HG02981 (cell line): ENCODE measurements at regions not wholly inside any gene's neighbourhood (a gene's known extent, or its start where the extent isn't known, plus 50 kb on each side); places are given as distances from the start of the nearest gene placed in this dataset.
"Not testable (repeated sequence)": the region's sequence is repeated elsewhere in the genome, so short reads cannot be mapped to it uniquely, and the experiment has no call there.

ENCODE experiments used
- ATAC-seq: cut with Tn5 transposase; IDR thresholded peaks from one replicate; pipeline ENCODE4 v1.9.1; 2021; ENCODE audit warnings: mild to moderate bottlenecking, moderate library complexity; ENCODE audit not compliant: unreplicated experiment

DNA sequence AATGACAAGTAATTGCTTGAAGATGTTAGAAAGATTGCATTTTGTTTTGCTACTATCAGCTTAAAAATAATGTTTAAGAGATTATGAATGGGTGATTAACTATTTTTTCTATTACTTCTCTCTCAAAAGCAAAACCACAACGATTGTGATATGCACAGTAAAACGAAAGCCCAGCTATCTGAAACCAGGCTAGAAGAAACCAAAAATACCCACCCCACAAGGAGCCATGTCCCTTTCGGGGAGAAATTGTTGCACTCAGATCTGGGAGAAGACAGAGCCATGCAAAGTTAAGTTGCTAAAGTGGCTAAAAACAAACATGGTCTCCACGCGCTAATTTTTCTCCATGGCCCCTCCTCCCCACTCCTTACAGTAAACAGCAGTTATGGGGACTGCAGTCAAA is 173.6 kb downstream of the RPS24 start:
- ATAC-seq, result no peak

- no peak for ATAC-seq
Observed at GRCh38 chr10:78207776-78208175, 174.1 kb downstream of the RPS24 start.

DNA sequence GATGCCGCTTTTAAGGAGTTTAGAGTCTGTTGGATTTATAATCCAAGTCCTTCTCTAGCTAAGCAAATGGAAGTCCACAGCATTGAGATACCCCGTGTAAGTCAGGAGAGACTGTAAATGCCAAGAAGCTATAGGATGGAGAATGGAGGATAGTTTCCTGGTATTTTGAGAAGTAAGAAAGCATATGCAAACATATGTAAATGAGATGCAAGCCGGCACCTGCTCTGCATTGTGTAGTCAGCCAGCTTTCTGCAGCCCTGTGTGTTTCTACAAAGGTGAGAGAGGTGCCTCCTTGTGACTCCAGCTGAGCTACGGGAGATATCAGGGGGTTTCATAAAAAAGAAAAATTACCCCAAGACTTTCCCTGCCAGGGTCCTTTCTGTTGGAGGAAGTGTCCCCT is 176.3 kb downstream of the RPS24 start:
- ATAC-seq, result no peak

GRCh38 chr10:78210548-78210947 is 176.9 kb downstream of the RPS24 start:
- ATAC-seq, result no peak

DNA sequence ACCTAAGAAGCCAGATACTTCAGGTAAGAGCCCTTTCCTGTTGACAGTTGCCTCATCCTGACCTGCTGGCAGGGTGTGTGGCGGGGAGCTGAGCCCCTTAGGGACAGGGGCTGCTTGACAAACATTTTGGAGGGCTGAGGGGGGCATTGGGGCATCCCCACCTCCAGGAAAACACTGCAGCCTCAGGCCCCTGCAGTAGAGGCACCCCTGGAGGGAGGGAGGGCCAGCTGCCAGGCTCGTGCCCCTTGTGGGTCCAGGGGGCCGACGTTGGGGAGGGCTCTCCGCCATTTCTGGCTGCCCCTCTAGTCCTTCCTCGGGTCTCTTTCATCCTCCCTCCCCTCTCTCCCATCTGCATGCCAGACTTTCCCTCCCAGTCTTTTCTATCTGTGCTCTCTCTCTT is 177.3 kb downstream of the RPS24 start:
- no peak for ATAC-seq

- ATAC-seq, result no peak
Observed at GRCh38 chr10:78211561-78212051, 177.9 kb downstream of the RPS24 start.

DNA sequence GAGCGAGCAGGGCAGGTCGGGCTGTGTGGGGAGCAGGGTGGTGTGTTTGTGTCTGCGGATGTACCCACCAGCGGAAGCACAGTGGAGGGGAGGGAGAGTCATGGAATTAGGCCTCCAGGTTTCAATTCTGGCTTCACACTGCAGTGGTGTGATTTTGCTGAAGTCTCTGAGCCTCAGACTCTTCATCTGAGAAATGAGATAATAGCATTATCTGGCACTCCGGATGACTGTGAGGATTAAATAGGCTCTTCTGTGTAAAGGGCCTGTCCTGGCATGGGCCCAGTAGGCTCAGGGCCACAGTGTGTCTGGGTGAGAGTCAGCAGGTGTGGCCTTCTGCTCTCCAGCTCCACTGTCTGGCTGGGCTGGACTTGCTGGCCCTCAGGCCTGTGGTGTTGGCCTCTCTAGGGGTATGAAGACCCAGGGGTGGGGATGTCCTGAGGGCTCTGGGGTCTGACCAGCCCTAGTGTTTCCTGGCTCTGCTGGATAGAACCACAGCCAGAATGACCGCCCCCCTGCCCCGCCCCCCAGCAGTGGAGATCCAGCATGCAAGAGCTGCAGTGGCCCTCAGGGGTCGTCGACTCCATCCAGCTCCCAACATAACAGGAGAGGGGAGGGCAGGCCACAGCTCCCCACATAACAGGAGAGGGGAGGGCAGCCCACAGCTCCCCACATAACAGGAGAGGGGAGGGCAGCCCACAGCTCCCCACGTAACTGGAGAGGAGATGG is 178.6 kb downstream of the RPS24 start:
- ATAC-seq, result no peak

DNA sequence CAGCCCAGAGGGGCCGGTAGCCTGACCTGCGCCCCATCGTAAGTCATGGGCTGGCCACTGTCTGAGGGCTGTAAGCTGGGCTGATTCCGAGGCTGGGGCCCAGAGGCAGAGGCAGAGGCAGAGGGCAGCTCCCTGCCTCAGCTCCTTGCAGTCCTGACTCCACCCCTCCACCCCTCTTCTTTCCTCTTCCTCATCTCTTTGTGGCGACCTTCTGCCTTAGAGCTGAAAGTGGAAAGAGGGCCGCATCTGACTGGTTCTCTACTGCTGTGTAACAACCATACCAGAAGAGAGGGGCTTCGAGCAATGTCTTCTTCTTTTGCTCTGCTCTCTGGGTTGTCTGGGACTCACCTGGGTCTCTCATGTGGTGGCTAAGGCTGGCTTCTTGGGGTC is 179.1 kb downstream of the RPS24 start:
- ATAC-seq, result no peak

- ATAC-seq, result no peak
Observed at GRCh38 chr10:78214955-78215354, 181.3 kb downstream of the RPS24 start.

DNA sequence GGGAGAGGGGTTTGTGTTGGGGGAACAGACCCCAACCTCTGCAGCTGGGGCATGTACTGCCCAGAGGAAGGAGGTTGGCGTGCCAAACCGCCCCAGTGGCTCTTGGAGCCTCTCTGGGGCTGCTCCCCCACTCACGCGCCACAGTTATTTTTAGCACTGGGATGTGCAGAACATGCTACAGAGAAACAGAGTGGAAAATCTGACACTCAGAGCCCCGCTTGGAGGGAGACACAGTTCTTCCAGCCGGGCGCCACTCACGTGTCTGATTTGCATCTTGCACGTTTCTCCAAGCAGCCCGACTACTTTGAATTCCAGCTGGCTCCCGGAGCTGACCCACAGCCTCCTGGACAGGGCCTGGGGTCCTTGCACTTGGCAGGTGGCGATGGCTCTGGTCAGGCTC is 182.0 kb downstream of the RPS24 start:
- ATAC-seq, result no peak

DNA sequence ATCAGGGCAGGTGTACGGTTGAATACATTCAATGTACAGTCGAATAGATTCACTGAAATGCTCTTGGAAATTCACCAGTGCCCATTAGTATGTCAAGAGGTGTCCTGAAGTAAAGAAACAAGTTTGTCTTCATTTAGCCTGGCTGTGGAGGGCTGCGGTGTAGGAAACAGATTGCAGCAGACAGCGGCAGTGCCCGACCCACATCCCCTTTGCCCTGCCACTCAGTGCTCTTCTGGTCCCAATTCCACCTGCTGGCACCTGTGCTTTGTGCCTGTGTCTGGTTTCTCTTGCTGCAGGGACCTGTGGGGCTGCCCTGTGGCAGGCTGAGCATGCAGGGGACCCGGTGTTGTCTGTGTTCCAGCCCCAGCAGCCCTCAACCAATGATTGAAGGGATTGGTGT is 183.7 kb downstream of the RPS24 start:
- ATAC-seq, result no peak

DNA sequence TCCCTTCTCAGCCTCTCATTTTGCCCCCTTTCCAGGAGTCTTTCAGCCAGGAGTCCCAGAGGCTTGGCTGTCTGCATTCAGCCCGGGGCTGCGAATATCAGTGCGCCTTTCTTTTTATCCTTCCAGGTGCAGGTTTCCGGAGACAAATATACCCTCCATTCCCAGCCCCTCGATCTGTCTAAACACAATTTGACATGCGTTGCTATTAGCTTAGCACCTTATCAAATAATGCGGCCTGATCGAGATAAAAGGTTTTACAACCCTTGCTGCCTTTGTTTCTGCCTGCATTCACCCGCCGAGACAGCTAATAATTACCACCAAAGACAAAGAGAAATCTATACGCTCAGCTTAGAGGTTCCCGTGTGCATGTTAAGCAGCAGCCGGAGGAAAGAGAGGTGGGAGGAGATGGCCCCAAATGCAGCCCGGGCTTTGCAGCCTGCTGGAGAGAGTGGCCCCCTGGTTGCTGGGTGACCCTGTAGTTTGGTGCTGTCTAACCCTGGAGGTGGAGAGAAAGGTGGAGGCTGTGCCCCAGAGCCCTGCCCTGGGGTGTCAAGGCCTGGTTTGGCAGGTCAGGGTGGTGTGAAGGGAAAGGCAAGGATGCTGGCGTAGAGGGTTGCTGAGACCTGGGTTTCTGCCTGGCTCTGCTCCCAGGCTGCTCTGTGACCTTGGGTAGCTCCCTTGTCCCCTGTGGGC is 185.3 kb downstream of the RPS24 start:
- no peak for ATAC-seq

DNA sequence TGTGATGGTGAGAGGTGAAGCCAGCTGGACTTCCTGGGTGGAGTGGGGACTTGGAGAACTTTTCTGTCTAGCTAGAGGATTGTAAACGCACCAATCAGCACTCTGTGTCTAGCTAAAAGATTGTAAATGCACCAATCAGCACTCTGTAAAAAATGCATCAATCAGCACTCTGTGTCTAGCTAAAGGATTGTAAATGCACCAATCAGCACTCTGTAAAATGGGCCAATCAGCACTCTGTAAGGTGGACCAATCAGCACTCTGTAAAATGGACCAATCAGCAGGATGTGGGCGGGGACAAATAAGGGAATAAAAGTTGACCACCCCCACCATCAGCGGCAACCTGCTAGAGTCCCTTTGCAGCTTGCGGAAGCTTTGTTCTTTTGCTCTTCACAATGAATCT is 185.9 kb downstream of the RPS24 start:
- ATAC-seq, result not testable (repeated sequence)

GRCh38 chr10:78220781-78221180 is 187.1 kb downstream of the RPS24 start:
- ATAC-seq, result no peak

DNA sequence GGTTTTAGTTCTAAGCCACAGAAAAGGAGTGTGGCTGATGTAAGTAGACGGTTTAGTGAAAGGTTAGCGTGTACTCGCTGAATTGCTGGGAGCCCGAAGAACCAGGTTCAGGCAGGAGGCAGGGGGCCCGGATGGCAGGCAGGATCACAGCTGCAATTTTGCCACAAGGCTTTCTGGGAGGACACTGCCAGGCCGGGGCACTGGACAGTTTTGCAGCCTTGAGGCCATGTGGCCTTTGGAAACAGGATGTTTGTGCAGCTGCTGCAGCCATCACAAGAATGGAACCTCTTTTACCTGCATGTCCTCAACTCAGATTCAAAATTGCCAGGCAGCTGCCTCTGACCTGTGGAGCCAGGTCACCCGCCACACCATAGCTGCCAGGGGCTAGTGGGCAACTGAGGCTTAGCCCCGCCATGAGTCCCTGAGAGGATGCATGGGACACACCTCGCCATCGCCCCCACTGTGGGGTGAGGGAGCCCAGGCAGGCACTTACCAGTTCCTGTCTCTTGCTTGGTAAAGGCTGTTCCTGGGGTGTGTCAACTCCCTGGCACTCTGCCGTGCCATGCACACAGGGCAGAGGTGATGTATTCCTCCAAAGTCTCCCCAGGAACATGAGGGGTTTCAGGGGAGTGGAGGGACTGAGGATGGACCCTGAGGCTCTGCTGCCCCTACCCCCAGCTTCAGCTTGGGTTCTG is 188.6 kb downstream of the RPS24 start:
- ATAC-seq, result no peak

DNA sequence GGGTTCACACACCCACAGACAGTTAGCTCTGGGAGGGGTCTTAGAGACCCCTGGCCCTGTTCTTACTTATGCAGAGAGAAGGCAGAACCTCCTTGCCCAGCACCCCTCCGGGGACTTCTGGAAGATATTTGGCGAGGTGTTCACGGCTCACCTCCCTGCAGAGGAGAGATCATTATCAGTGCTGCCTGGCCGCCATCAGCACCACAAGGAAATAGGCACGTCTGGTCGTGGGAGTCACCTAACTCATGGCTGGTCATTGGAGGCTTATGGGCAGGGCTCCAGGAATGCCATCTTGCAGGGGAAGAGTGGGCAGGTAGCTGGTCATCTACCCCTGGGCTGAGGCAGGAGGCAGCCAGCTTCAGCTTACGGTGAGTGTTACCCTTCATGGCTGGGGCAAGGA is 189.4 kb downstream of the RPS24 start:
- no peak for ATAC-seq

DNA sequence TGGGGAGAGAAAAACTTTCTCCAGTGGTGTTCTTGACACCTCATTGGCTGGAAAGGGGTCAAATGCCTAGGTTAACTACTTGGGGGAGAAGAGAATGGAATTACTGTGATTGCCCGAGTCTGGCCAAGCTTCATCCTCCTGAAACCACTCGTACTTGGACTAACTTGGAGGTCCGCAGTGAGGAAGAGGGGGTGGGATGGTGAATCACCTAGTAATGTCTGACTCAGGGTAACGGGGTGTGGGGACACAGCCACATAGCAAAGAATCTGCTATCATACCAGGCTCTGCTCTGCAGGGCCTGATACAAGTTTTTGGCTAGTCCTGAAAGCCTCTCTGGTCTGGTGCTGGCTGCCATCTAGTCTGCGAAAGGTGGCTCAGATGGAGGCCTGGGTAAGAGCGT is 190.9 kb downstream of the RPS24 start:
- ATAC-seq, result no peak

- no peak for ATAC-seq
Observed at GRCh38 chr10:78225594-78225993, 191.9 kb downstream of the RPS24 start.

GRCh38 chr10:78229489-78229888 is 195.8 kb downstream of the RPS24 start:
- no peak for ATAC-seq

GRCh38 chr10:78229950-78230675 is 196.4 kb downstream of the RPS24 start:
- ATAC-seq, result no peak

DNA sequence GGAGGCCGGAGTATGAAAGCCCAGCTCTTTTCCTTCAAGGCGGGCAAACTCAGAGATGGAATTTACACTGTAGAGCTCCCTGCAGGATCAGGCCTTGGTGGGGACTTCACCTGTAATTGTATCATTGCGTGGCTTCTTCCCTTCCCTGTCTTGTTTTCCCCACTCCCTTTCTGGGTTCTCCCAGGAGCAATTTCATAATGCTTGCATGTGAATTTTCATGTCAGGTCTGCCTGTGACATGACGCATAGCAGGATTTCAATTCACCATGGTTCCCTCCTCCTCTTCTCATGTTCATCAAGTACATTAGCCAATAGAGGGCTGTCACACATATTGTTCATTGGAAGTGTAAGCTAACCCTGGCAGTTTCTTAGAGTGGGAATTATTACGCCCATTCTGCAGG is 197.7 kb downstream of the RPS24 start:
- ATAC-seq, result no peak
